ENCODE measurements at regions not wholly inside any gene's neighbourhood (a gene's known extent, or its start where the extent isn't known, plus 50 kb on each side); places are given as distances from the start of the nearest gene placed in this dataset.
"Not testable (repeated sequence)": the region's sequence is repeated elsewhere in the genome, so short reads cannot be mapped to it uniquely, and the experiment has no call there.

DNA sequence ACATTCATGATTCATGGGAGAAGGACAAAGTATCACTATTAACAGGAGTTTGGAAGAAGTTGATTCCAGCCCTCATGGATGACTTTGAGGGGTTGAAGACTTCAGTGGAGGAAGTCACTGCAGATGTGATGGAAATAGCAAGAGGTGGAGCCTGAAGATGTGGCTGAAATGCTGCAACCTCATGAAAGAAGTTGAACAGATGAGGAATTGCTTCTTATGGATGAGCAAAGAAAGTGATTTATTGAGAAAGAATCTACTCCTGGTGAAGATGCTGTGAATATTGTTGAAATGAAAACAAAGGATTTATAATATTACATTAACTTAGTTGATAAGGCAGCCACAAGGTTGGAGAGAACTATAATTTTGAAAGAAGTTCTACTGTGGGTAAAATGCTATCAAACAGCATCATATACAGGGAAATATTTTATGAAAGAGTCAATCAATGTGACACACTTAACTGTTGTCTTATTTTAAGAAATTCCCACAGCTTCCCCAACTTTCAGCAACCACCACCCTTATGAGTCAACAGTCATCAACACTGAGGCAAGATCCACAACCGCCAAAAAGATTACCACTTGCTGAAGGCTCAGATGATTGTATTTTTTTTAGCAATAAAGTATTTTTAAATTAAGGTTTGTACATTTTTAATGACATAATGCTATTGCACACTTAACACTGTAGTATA lies 302.6 kb downstream of the CBLL2 start:
- Histone ChIP-seq H3K4me3 (ENCODE audit: low read depth, low read length) (no peak overlapping the region), H3K9me3 (ENCODE audit: severe bottlenecking) (no peaks in the 10 kb centered on the region), H3K27me3 (ENCODE audit: insufficient read depth, low read depth, severe bottlenecking) (peaks cover 8% of the 10 kb centered on the region), H3K27ac (no peak overlapping the region), H3K36me3 (no peaks in the 10 kb centered on the region)
- TF ChIP-seq CTCF (IDR thresholded peaks at IDR 0.05; ENCODE audit: low read depth, low read length): no peak
- DNase-seq: no peak

GRCh38 chrX:22577181-22577580 lies 304.5 kb downstream of the CBLL2 start:
- H3K9me3 ChIP-seq (ENCODE audit: severe bottlenecking): no peaks in the 10 kb centered on the region
- no peak for TF ChIP-seq CTCF (IDR thresholded peaks at IDR 0.05; ENCODE audit: low read depth, low read length)
- no peak overlapping the region for H3K27ac ChIP-seq
- no peak for DNase-seq
- no peak overlapping the region for H3K4me3 ChIP-seq (ENCODE audit: low read depth, low read length)
- H3K27me3 ChIP-seq (ENCODE audit: insufficient read depth, low read depth, severe bottlenecking): peaks cover 4% of the 10 kb centered on the region
- H3K36me3 ChIP-seq: no peaks in the 10 kb centered on the region

DNA sequence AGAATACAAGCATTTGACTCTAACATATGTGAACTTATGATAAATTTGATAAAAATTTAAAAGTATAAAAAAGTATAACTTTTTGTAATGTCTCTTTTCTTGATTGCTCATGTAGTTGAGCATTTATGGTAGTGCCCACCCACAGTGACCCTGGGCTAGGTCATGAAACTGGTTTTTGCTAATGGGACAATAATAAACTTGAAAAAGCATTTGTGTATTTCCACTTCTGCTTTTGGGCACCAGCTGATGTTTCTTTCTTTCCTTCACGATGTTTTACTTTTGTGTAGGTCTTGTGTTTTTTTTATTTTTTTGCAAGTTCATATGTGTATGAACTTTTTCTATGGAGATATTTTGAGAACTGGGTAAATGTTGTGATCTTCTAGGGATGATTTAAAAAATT lies 313.1 kb downstream of the CBLL2 start:
- TF ChIP-seq CTCF (IDR thresholded peaks at IDR 0.05; ENCODE audit: low read depth, low read length): no peak
- Histone ChIP-seq H3K27me3 (ENCODE audit: insufficient read depth, low read depth, severe bottlenecking) (peaks cover 6% of the 10 kb centered on the region), H3K27ac (no peak overlapping the region), H3K36me3 (no peaks in the 10 kb centered on the region), H3K9me3 (ENCODE audit: severe bottlenecking) (no peaks in the 10 kb centered on the region), H3K4me3 (ENCODE audit: low read depth, low read length) (no peak overlapping the region)
- DNase-seq: no peak

GRCh38 chrX:22589845-22590244 lies 317.1 kb downstream of the CBLL2 start:
- H3K9me3 ChIP-seq (ENCODE audit: severe bottlenecking): no peaks in the 10 kb centered on the region
- no peak overlapping the region for H3K27ac ChIP-seq
- no peak for TF ChIP-seq CTCF (IDR thresholded peaks at IDR 0.05; ENCODE audit: low read depth, low read length)
- no peak for DNase-seq
- no peak overlapping the region for H3K4me3 ChIP-seq (ENCODE audit: low read depth, low read length)
- peaks cover 6% of the 10 kb centered on the region for H3K27me3 ChIP-seq (ENCODE audit: insufficient read depth, low read depth, severe bottlenecking)
- no peaks in the 10 kb centered on the region for H3K36me3 ChIP-seq

DNA sequence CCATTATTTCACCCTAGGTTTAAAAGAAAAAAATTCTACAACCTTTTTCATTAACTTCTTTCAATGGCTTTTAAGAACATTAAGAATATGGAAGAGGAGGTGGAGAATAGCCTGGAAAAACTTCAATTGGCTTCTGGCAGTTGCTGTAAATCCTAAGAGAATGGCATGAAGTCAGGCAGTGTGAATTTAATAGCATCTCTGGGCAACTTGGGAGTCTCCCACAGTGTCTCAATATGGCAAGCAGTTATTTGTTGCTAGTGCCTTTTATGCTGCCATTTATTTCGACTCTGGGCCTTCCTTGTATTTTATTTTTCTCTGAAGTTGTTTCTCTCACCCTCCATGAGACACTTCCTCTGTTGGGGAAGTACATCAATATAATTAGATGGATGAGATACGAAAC lies 322.1 kb downstream of the CBLL2 start:
- DNase-seq: no peak
- Histone ChIP-seq H3K4me3 (ENCODE audit: low read depth, low read length) (no peak overlapping the region), H3K36me3 (no peaks in the 10 kb centered on the region), H3K27ac (no peak overlapping the region), H3K27me3 (ENCODE audit: insufficient read depth, low read depth, severe bottlenecking) (no peaks in the 10 kb centered on the region), H3K9me3 (ENCODE audit: severe bottlenecking) (no peaks in the 10 kb centered on the region)
- TF ChIP-seq CTCF (IDR thresholded peaks at IDR 0.05; ENCODE audit: low read depth, low read length): no peak

DNA sequence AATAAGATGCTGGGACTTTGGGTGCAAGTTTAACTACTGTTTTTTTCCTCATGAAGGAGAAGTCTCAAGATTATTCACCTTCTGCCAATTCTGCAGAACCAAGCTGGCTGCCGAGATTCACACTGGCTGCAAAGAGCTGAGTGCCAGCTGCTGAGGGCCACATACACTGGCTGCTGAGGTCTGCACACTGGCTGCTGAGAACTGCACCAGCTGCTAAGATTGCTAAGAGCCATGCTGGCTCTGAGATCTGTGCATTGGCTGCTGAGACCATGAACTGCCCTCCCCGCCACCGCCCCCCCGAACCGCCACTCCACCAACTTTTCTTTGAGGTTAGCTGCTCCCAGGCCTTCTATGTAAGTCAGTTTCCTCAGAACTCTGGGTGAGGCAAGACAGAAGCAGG lies 330.3 kb downstream of the CBLL2 start:
- TF ChIP-seq CTCF (IDR thresholded peaks at IDR 0.05; ENCODE audit: low read depth, low read length): no peak
- no peak overlapping the region for H3K27ac ChIP-seq
- DNase-seq: no peak
- no peak overlapping the region for H3K4me3 ChIP-seq (ENCODE audit: low read depth, low read length)
- H3K27me3 ChIP-seq (ENCODE audit: insufficient read depth, low read depth, severe bottlenecking): no peaks in the 10 kb centered on the region
- no peaks in the 10 kb centered on the region for H3K36me3 ChIP-seq
- H3K9me3 ChIP-seq (ENCODE audit: severe bottlenecking): no peaks in the 10 kb centered on the region

DNA sequence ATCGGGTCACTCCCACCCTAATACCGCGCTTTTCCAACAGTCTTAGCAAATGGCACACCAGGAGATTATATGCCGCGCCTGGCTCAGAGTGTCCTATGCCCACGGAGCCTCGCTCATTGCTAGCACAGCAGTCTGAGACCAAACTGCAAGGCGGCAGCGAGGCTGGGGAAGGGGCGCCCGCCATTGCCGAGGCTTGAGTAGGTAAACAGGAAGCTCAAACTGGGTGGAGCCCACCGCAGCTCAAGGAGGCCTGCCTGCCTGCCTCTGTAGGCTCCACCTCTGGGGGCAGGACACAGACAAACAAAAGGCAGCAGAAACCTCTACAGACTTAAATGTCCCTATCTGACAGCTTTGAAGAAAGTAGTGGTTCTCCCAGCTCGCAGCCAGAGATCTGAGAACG lies 336.7 kb downstream of the CBLL2 start:
- H3K4me3 ChIP-seq (ENCODE audit: low read depth, low read length); H3K36me3 ChIP-seq; H3K9me3 ChIP-seq (ENCODE audit: severe bottlenecking); H3K27me3 ChIP-seq (ENCODE audit: insufficient read depth, low read depth, severe bottlenecking); DNase-seq; H3K27ac ChIP-seq: not testable (repeated sequence)

All from WERI-Rb-1 (cell line).